ENCODE measurements at regions not wholly inside any gene's neighbourhood (a gene's known extent, or its start where the extent isn't known, plus 50 kb on each side); places are given as distances from the start of the nearest gene placed in this dataset.

DNA sequence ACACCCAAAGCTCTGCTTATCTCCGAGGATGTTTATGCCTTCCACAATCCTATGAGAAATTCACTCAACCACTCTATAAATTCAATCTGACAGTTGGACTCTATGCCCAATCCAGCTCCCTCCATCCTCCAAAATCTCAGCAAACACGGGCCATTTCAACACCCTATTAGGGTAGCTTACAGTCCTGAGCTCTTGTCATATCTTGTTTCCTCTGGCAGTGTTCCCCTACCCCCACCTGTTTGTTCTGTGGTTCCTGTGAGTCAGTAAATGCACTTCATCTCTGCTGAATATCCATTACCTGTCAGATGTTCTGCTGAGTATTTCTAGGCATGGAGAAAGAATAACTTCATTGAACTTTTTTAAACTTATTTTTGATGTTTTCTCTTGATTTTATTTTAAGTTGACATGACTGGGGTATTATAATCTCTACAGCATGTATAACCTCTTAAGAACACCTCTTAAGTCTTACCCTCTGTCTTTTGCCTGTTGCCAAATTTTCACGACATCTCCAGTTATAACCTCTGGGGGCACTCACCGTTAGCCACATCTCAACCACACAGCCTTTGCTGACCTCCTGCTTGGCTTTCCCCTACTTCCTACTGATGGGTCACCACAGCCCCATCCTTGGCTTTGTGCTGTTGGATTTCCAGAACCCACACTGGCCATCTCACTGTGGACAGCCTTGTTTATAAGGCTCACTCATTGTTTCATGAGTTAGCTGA lies 317.0 kb upstream of the TMPO start:
- TF ChIP-seq, protein P1, sequence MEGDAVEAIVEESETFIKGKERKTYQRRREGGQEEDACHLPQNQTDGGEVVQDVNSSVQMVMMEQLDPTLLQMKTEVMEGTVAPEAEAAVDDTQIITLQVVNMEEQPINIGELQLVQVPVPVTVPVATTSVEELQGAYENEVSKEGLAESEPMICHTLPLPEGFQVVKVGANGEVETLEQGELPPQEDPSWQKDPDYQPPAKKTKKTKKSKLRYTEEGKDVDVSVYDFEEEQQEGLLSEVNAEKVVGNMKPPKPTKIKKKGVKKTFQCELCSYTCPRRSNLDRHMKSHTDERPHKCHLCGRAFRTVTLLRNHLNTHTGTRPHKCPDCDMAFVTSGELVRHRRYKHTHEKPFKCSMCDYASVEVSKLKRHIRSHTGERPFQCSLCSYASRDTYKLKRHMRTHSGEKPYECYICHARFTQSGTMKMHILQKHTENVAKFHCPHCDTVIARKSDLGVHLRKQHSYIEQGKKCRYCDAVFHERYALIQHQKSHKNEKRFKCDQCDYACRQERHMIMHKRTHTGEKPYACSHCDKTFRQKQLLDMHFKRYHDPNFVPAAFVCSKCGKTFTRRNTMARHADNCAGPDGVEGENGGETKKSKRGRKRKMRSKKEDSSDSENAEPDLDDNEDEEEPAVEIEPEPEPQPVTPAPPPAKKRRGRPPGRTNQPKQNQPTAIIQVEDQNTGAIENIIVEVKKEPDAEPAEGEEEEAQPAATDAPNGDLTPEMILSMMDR (IDR thresholded peaks at IDR 0.05; ENCODE audit: low read length): no peak
- TF ChIP-seq EZH2 (optimal IDR thresholded peaks at IDR 0.05; ENCODE audit: low read depth, low read length): no peak
